WI38 (cell line): ENCODE measurements at regions not wholly inside any gene's neighbourhood (a gene's known extent, or its start where the extent isn't known, plus 50 kb on each side); places are given as distances from the start of the nearest gene placed in this dataset.

ENCODE experiments used
- H3K4me3 ChIP-seq: 2 replicates; pipeline ENCODE4 v1.5.1; 2011; ENCODE audit warnings: low read depth, mild to moderate bottlenecking, control low read depth, low read length
- TF ChIP-seq, protein P1 (sequence below): IDR thresholded peaks from 2 replicates; pipeline ENCODE4 v1.5.1; 2012; ENCODE audit warnings: low read depth, mild to moderate bottlenecking, control low read depth, low read length

DNA sequence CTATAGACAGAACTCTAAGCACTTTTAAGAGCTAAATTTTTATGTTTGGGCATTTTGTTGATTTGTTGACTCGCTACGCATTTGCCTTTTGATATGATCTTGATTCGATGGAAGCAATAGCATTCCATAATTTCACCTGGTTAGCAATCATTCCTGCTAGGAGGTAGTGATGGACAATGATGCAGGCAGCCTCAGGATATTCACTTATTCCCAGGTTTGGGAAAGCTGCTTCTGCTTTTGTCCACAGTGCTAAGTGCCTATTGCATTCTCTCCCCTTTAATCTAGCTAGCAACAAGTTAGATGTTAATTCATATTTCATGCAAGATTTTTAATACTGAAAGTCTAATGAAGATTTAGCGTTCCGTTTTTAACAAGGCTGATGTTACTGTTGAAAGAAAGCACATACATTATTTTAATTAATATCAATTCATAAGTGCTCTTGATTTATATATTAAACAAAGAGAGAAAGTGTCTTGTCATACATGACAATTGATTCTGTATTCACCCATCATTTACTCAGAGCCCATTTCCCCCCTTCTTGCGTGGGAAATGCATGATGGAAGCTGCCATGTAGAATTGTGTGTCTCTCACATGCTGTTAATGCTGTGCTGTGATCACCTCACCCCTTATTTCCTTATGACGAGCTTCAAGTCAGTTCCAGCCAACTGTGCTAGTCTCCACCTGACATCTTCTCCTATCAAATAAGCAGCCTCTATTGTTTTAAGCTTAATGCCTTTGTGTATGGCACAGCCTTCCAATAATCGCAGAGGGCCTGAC, 53.0 kb upstream of the TMCO5A start:
- TF ChIP-seq, protein P1, sequence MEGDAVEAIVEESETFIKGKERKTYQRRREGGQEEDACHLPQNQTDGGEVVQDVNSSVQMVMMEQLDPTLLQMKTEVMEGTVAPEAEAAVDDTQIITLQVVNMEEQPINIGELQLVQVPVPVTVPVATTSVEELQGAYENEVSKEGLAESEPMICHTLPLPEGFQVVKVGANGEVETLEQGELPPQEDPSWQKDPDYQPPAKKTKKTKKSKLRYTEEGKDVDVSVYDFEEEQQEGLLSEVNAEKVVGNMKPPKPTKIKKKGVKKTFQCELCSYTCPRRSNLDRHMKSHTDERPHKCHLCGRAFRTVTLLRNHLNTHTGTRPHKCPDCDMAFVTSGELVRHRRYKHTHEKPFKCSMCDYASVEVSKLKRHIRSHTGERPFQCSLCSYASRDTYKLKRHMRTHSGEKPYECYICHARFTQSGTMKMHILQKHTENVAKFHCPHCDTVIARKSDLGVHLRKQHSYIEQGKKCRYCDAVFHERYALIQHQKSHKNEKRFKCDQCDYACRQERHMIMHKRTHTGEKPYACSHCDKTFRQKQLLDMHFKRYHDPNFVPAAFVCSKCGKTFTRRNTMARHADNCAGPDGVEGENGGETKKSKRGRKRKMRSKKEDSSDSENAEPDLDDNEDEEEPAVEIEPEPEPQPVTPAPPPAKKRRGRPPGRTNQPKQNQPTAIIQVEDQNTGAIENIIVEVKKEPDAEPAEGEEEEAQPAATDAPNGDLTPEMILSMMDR = no peak
- no peak overlapping the region for H3K4me3 ChIP-seq

DNA sequence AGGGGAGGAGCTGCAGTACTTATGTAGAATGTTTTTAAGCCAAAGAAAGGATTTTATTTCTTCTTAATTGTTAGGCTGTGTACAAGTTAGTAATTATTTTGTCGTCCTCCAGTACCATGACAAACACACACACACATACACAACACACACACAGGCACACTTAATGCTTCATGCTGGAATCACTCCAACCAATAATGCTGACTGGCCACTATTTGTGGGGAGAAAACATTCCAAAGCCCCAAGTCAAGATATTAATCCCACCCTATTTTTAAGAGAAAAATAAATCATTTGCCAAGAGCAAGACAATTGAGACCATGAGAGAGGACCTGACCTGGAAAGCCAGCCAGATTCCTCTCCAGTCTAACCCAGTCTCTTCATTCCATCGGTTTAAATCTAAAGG, 51.8 kb upstream of the TMCO5A start:
- H3K4me3 ChIP-seq = no peak overlapping the region
- TF ChIP-seq, protein P1 = no peak
